IMR-90 (cell line): ENCODE measurements at regions not wholly inside any gene's neighbourhood (a gene's known extent, or its start where the extent isn't known, plus 50 kb on each side); places are given as distances from the start of the nearest gene placed in this dataset.

Experiments used
- ATAC-seq: fragments of 200-7000 bp; cut with Tn5 transposase; 2 replicates; pipeline ENCODE4 v1.9.1; 2020; ENCODE audit warnings: low read depth, mild to moderate bottlenecking, moderate library complexity
- BruUV-seq: library from RNA; stranded (reverse); fragments of 400-500 nt; replicated peaks from 2 replicates; lab custom pipeline; 2021; lab: Mats Ljungman, UMichigan
- CTCF ChIA-PET: fragments of 300-600 bp; formaldehyde crosslinking; extraction: SDS; loops from one replicate; lab custom pipeline; 2021; ENCODE audit warnings: antibody characterized with exemption; lab: Yijun Ruan, JAX
- POLR2A ChIA-PET: fragments of 300-600 bp; sonication (Branson Sonifier 250); formaldehyde crosslinking; loops from one replicate; lab custom pipeline; 2022; ENCODE audit warnings: antibody characterized with exemption; ENCODE audit not compliant: unreplicated experiment; lab: Charles Lee
- DNase-seq: peaks from one replicate; pipeline ENCODE4 v3.0.0; 2013
- H2AFZ ChIP-seq: replicated peaks from 2 replicates; pipeline ENCODE3; 2013; ENCODE audit warnings: low read length, mild to moderate bottlenecking; ENCODE audit not compliant: poor library complexity
- H2AK5ac ChIP-seq: 2 replicates; pipeline ENCODE4 v1.6.1; 2013; ENCODE audit warnings: low read depth, low read length, inconsistent platforms
- H2AK9ac ChIP-seq: replicated peaks from 2 replicates; pipeline ENCODE3; 2013; ENCODE audit warnings: mild to moderate bottlenecking, low read depth, low read length, moderate library complexity; ENCODE audit not compliant: poor library complexity
- H2BK120ac ChIP-seq: 2 replicates; pipeline ENCODE4 v1.6.1; 2013; ENCODE audit warnings: low read depth, low read length, inconsistent platforms
- H2BK15ac ChIP-seq: 3 replicates; pipeline ENCODE4 v1.6.1; 2013; ENCODE audit warnings: low read depth, low read length, inconsistent platforms
- H2BK20ac ChIP-seq: 2 replicates; pipeline ENCODE4 v1.6.1; 2013; ENCODE audit warnings: low read depth, mild to moderate bottlenecking, inconsistent platforms, low read length, moderate library complexity
- H2BK5ac ChIP-seq: 2 replicates; pipeline ENCODE4 v1.6.1; 2013; ENCODE audit warnings: mild to moderate bottlenecking, low read depth, low read length, inconsistent platforms; ENCODE audit not compliant: poor library complexity, severe bottlenecking
- H3K14ac ChIP-seq: replicated peaks from 2 replicates; pipeline ENCODE4 v1.6.1; 2013; ENCODE audit warnings: low read depth, low read length, inconsistent platforms
- H3K18ac ChIP-seq: 2 replicates; pipeline ENCODE4 v1.6.1; 2013; ENCODE audit warnings: low read depth, low read length, control low read depth
- H3K23ac ChIP-seq: 2 replicates; pipeline ENCODE4 v1.6.1; 2013; ENCODE audit warnings: low read depth, low read length, inconsistent platforms
- H3K27ac ChIP-seq: 2 replicates; pipeline ENCODE4 v1.5.1; 2013; ENCODE audit warnings: mild to moderate bottlenecking, control low read depth, low read length; ENCODE audit not compliant: insufficient read depth
- H3K27me3 ChIP-seq: 2 replicates; pipeline ENCODE4 v1.6.1; 2013; ENCODE audit warnings: low read length; ENCODE audit not compliant: control insufficient read depth, insufficient read depth
- H3K36me3 ChIP-seq: 2 replicates; pipeline ENCODE4 v1.6.1; 2013; ENCODE audit warnings: low read length, mixed read lengths; ENCODE audit not compliant: control insufficient read depth, insufficient read depth
- H3K4ac ChIP-seq: 2 replicates; pipeline ENCODE4 v1.6.1; 2013; ENCODE audit warnings: low read depth, low read length, inconsistent platforms
- H3K4me1 ChIP-seq: 2 replicates; pipeline ENCODE4 v1.6.1; 2013; ENCODE audit warnings: low read length, mixed read lengths; ENCODE audit not compliant: control insufficient read depth, insufficient read depth
- H3K4me2 ChIP-seq: 2 replicates; pipeline ENCODE4 v1.6.1; 2013; ENCODE audit warnings: low read depth, mild to moderate bottlenecking, control low read depth, low read length, moderate library complexity
- H3K4me3 ChIP-seq: 2 replicates; pipeline ENCODE4 v1.5.1; 2013; ENCODE audit warnings: low read depth, mild to moderate bottlenecking, control low read depth, low read length, moderate library complexity; ENCODE audit not compliant: insufficient read depth
- H3K56ac ChIP-seq: 2 replicates; pipeline ENCODE4 v1.6.1; 2013; ENCODE audit warnings: low read length, inconsistent platforms; ENCODE audit not compliant: insufficient read depth; ENCODE audit errors: extremely low read depth
- H3K79me1 ChIP-seq, 2 experiments: 2 replicates each; pipeline ENCODE4 v1.6.1; 2013; ENCODE audit warnings: low read length in 2 of 2, inconsistent platforms in 1 of 2, low read depth in 1 of 2
- H3K9ac ChIP-seq: 2 replicates; pipeline ENCODE4 v1.6.1; 2013; ENCODE audit warnings: low read depth, low read length, control low read depth
- H3K9me1 ChIP-seq: 2 replicates; pipeline ENCODE4 v1.6.1; 2013; ENCODE audit warnings: low read length, inconsistent platforms; ENCODE audit not compliant: insufficient read depth
- H3K9me3 ChIP-seq: 2 replicates; pipeline ENCODE4 v1.6.1; 2013; ENCODE audit warnings: low read length; ENCODE audit not compliant: control insufficient read depth, insufficient read depth
- H4K20me1 ChIP-seq: 2 replicates; pipeline ENCODE4 v1.6.1; 2013; ENCODE audit warnings: low read length, inconsistent platforms; ENCODE audit not compliant: insufficient read depth
- H4K5ac ChIP-seq: 2 replicates; pipeline ENCODE4 v1.6.1; 2013; ENCODE audit warnings: mild to moderate bottlenecking, low read depth, low read length, control low read depth
- H4K8ac ChIP-seq, 2 experiments: 2 replicates each; pipeline ENCODE4 v1.6.1; 2013; ENCODE audit warnings: low read depth in 2 of 2, low read length in 2 of 2, control low read depth in 1 of 2, inconsistent platforms in 1 of 2
- H4K91ac ChIP-seq: 2 replicates; pipeline ENCODE4 v1.6.1; 2013; ENCODE audit warnings: low read depth, low read length, inconsistent platforms; ENCODE audit not compliant: insufficient read depth
- BHLHE40 ChIP-seq: fragments of 150-350 bp; IDR thresholded peaks from 2 replicates; pipeline ENCODE4 v1.6.1; 2016; ENCODE audit warnings: mild to moderate bottlenecking, low read depth, low read length
- MAFK ChIP-seq: IDR thresholded peaks from 2 replicates; pipeline ENCODE4 v1.6.1; 2012; ENCODE audit warnings: low read depth, low read length, improper control_type of control experiment
- MXI1 ChIP-seq: IDR thresholded peaks from 2 replicates; pipeline ENCODE4 v1.6.1; 2012; ENCODE audit warnings: low read depth, mild to moderate bottlenecking, low read length, moderate library complexity, borderline replicate concordance
- WGBS, 2 experiments: methylation state at CpG; one replicate each; pipeline versions ENCODE4 v1.1.5 to v1.1.7; 2013; ENCODE audit warnings: missing lambda C conversion rate in 2 of 2; ENCODE audit not compliant: insufficient read length in 1 of 2; ENCODE audit errors: extremely low coverage in 2 of 2; 5-methylcytosine and 5-hydroxymethylcytosine counted together
- dilution Hi-C: fragments of 300-500 bp; cut with HindIII; formaldehyde crosslinking; loops from one replicate; pipeline ENCODE4 v1.14.3; 2018; ENCODE audit warnings: low sequenced_read_pairs; ENCODE audit not compliant: unreplicated experiment
- in situ Hi-C: fragments of 300-500 bp; cut with MboI; formaldehyde crosslinking; loops from 3 replicates; pipeline ENCODE4 v1.14.3; 2019; ENCODE audit warnings: low sequenced_read_pairs, inconsistent platforms, mixed read lengths
- intact Hi-C: fragments of 100-400 bp; cut with micrococcal nuclease; formaldehyde crosslinking; loops from 2 replicates; pipeline ENCODE4 v1.10.0; 2022

- no peak for TF ChIP-seq MXI1
- TF ChIP-seq BHLHE40: no peak
- no peak for TF ChIP-seq MAFK
- Histone ChIP-seq H3K27me3 (no peaks in the 10 kb centered on the region), H4K5ac (no peak overlapping the region), H3K36me3 (no peaks in the 10 kb centered on the region), H2AK5ac (no peak overlapping the region), H3K14ac (no peak overlapping the region), H3K4me2 (no peak overlapping the region), H3K4ac (no peak overlapping the region), H2AFZ (peak overlapping the region; percentile 14), H2BK5ac (no peak overlapping the region), H3K9me1 (no peaks in the 10 kb centered on the region), H4K8ac (no peak overlapping the region), H3K18ac (no peak overlapping the region), H3K27ac (no peak overlapping the region), H3K23ac (no peak overlapping the region), H2AK9ac (no peak overlapping the region), H2BK15ac (no peak overlapping the region), H3K9ac (no peak overlapping the region), H4K20me1 (no peaks in the 10 kb centered on the region), H4K91ac (no peak overlapping the region), H3K4me1 (no peaks in the 10 kb centered on the region), H3K79me1 (no peaks in the 10 kb centered on the region), H2BK120ac (no peak overlapping the region), H3K9me3 (peaks cover 23% of the 10 kb centered on the region), H3K56ac (no peak overlapping the region), H2BK20ac (no peak overlapping the region), H3K4me3 (no peak overlapping the region)
- dilution Hi-C loops (no loop called here), in situ Hi-C loops (no loop called here), intact Hi-C loops (no loop called here)
- ChIA-PET CTCF (no interaction called here), POLR2A (no interaction called here)
- WGBS, 2 experiments: no CpG with 5 or more reads among the region's 10 CpGs
- ATAC-seq (no peak), DNase-seq (no peak)
- no TSS peak for BruUV-seq
Observed at GRCh38 chr5:2213121-2213730, 330.5 kb upstream of the IRX4 start.
